ENCODE measurements at regions not wholly inside any gene's neighbourhood (a gene's known extent, or its start where the extent isn't known, plus 50 kb on each side); places are given as distances from the start of the nearest gene placed in this dataset.
"Not testable (repeated sequence)": the region's sequence is repeated elsewhere in the genome, so short reads cannot be mapped to it uniquely, and the experiment has no call there.

DNA sequence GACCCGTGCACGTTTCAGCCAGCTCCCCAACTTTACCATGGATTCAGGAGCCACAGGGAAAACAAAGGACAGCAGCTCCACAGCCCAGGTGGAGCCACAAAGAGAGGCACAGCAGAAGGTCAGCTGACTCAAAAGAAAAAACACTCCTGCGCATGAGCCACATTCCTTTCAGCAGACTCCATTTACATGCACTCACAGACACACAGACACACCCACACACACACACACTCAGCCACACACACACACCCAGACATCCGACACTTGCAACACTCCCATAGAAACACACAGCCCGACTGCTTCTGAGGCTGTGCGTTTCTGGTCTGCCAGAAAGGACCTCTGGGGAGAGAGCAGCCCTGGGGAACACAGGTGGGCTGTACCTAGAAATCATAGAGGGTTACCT is 2335.5 kb downstream of the TP53TG3F start:
- DNase-seq (ENCODE audit: low spot score) = no peak
- no peaks in the 10 kb centered on the region for H3K36me3 ChIP-seq
- H3K4me1 ChIP-seq (replicated peaks) = no peaks in the 10 kb centered on the region
- no peak overlapping the region for H3K27ac ChIP-seq
- intact Hi-C loops (cut with DNase I) = no loop called here
- WGBS = 62% methylated on average over 6 of the region's 6 CpGs
- H3K27me3 ChIP-seq (replicated peaks; ENCODE audit: insufficient read depth) = no peaks in the 10 kb centered on the region
- TF ChIP-seq, protein P1, sequence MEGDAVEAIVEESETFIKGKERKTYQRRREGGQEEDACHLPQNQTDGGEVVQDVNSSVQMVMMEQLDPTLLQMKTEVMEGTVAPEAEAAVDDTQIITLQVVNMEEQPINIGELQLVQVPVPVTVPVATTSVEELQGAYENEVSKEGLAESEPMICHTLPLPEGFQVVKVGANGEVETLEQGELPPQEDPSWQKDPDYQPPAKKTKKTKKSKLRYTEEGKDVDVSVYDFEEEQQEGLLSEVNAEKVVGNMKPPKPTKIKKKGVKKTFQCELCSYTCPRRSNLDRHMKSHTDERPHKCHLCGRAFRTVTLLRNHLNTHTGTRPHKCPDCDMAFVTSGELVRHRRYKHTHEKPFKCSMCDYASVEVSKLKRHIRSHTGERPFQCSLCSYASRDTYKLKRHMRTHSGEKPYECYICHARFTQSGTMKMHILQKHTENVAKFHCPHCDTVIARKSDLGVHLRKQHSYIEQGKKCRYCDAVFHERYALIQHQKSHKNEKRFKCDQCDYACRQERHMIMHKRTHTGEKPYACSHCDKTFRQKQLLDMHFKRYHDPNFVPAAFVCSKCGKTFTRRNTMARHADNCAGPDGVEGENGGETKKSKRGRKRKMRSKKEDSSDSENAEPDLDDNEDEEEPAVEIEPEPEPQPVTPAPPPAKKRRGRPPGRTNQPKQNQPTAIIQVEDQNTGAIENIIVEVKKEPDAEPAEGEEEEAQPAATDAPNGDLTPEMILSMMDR (IDR thresholded peaks at IDR 0.05) = no peak
- TF ChIP-seq POLR2A (IDR thresholded peaks at IDR 0.05) = no peak
- no peak for TF ChIP-seq POLR2AphosphoS5 (IDR thresholded peaks at IDR 0.05)
- no peak overlapping the region for H3K4me3 ChIP-seq
- H3K9me3 ChIP-seq = no peaks in the 10 kb centered on the region

DNA sequence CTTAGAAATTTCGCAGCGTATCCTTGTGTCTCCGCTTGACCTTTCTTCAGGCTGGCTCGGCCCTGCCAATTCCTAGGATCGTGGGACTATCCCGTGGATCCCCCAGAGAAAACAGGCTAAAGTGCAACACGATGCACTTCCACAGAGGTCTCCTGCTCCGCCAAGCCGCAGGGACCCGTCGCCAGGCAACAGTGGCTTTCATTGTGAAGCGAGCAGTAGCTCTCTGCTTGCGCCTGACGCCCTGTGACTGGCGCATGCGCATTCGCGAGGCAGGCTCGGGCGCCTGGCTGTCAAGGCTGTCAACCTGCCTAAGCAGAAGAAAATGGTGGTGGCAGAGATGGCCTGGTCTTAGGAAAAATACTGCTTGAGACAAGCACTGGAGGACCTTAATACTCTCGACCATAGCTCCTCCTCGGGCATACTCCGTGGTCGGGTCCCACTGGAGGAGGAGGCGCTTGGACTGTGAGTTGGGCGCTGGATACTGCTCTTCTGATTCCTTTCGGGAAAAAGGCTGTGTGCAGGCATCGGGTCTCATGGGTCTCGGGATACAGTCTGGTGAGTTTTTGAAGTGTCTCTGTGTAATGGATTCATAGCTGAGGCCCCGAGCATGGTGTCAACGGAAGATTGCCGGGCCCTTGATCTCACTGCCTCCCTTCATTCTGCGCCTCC is 2336.1 kb downstream of the TP53TG3F start:
- Histone ChIP-seq H3K9me3 (no peaks in the 10 kb centered on the region), H3K4me3 (no peak overlapping the region), H3K36me3 (no peaks in the 10 kb centered on the region), H3K27me3 (replicated peaks; ENCODE audit: insufficient read depth) (no peaks in the 10 kb centered on the region), H3K4me1 (replicated peaks) (no peaks in the 10 kb centered on the region), H3K27ac (no peak overlapping the region)
- no peak for DNase-seq (ENCODE audit: low spot score)
- 71% methylated on average over 33 of the region's 33 CpGs for WGBS
- intact Hi-C loops (cut with DNase I) = no loop called here
- TF ChIP-seq POLR2A (IDR thresholded peaks at IDR 0.05) = no peak
- no peak for TF ChIP-seq POLR2AphosphoS5 (IDR thresholded peaks at IDR 0.05)
- TF ChIP-seq, protein P1 (IDR thresholded peaks at IDR 0.05) = no peak

DNA sequence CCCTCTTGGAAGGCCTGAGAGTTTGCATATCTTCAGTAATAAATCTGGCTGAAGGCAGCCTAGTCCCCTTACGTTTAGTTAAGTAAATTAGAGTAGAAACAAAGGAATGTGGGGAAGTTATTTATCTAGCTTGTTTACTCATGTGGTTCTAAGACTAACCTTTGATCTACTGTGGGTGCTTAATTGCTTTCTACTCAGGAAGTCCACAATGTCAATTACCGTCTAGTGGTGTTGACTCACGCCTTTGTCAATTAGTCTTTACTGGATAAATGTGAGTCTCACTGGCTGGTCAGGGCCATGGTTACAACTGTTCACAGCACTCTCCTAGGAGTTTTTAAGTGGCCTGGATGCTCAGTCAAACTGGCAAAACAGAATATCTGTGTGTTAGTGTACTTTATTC is 2338.4 kb downstream of the TP53TG3F start:
- intact Hi-C loops (cut with DNase I) = no loop called here
- Histone ChIP-seq H3K27ac (no peak overlapping the region), H3K36me3 (no peaks in the 10 kb centered on the region), H3K9me3 (no peaks in the 10 kb centered on the region), H3K4me1 (replicated peaks) (no peaks in the 10 kb centered on the region), H3K4me3 (no peak overlapping the region), H3K27me3 (replicated peaks; ENCODE audit: insufficient read depth) (no peaks in the 10 kb centered on the region)
- 72% methylated on average over 3 of the region's 3 CpGs for WGBS
- TF ChIP-seq, protein P1 (IDR thresholded peaks at IDR 0.05) = no peak
- no peak for TF ChIP-seq POLR2AphosphoS5 (IDR thresholded peaks at IDR 0.05)
- TF ChIP-seq POLR2A (IDR thresholded peaks at IDR 0.05) = no peak
- DNase-seq (ENCODE audit: low spot score) = no peak

DNA sequence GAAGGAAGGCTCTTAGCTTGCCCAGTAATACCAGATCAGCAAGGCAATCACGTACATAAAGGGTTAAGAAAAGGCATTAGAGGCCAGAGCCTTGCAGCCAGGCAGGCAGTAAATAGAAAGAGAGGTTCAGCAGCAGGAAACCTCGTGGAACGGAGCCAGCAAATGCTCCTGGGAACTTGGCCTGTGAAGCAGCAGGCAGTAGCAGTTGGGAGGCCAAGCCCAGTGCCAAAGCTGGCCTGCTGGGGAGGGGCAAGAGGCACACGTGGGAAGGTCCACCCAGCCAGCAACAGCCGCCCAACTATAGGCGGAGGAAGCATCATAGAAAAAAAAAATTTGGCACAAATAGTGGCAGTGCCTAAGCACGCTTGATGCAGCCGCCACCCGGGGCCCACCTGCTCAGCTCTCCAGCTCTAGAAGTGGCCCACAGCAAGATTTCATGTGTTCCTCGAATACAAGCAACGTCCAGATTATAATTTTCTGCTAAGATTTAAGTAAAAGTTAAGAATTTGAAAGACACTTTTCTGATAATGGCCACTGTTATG is 2339.5 kb downstream of the TP53TG3F start:
- intact Hi-C loops (cut with DNase I) = no loop called here
- Histone ChIP-seq H3K36me3 (no peaks in the 10 kb centered on the region), H3K9me3 (no peaks in the 10 kb centered on the region), H3K27ac (no peak overlapping the region), H3K4me1 (replicated peaks) (no peaks in the 10 kb centered on the region), H3K27me3 (replicated peaks; ENCODE audit: insufficient read depth) (no peaks in the 10 kb centered on the region), H3K4me3 (no peak overlapping the region)
- no peak for DNase-seq (ENCODE audit: low spot score)
- TF ChIP-seq POLR2A (IDR thresholded peaks at IDR 0.05) = no peak
- TF ChIP-seq, protein P1 (IDR thresholded peaks at IDR 0.05) = no peak
- 59% methylated on average over 11 of the region's 11 CpGs for WGBS

DNA sequence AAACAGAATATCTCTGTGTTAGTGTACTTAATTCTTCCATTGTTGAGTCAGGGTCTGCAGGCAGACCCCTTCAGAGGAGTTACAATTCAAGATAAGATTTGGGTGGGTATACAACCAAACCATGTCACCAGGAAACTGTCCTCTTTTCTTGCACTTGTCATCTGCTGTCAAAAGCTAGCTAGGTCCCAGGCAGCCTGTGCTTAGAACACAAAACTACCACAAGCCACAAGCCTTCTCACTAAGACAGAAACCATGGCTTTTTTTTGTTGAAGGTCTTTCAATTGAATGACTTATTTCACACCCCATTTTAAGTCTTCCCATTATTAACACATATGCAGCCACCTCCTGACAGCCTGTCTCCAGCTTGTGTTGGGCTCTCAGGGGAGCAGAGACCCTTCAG is 2345.1 kb downstream of the TP53TG3F start:
- H3K36me3 ChIP-seq; H3K27ac ChIP-seq; intact Hi-C loops (cut with DNase I); H3K4me1 ChIP-seq (replicated peaks); H3K4me3 ChIP-seq; DNase-seq (ENCODE audit: low spot score); H3K9me3 ChIP-seq; H3K27me3 ChIP-seq (replicated peaks; ENCODE audit: insufficient read depth): not testable (repeated sequence)

All from prostate gland (tissue), 2 donors.